Astrocyte (in vitro differentiated cells and primary cell): ENCODE measurements at regions not wholly inside any gene's neighbourhood (a gene's known extent, or its start where the extent isn't known, plus 50 kb on each side); places are given as distances from the start of the nearest gene placed in this dataset.

Experiments used
- EZH2 ChIP-seq: IDR thresholded peaks from 2 replicates; pipeline ENCODE4 v1.6.1; 2012; ENCODE audit warnings: mild to moderate bottlenecking, low read length, inconsistent platforms; ENCODE audit not compliant: insufficient read depth
- TF ChIP-seq, protein P1 (sequence below): IDR thresholded peaks from 2 replicates; pipeline ENCODE4 v1.5.1; 2011; ENCODE audit warnings: low read depth, mild to moderate bottlenecking, inconsistent platforms, low read length, moderate library complexity; ENCODE audit not compliant: insufficient read depth

GRCh38 chr13:24623149-24623665 lies 57.0 kb upstream of the ATP12A start:
- TF ChIP-seq, protein P1, sequence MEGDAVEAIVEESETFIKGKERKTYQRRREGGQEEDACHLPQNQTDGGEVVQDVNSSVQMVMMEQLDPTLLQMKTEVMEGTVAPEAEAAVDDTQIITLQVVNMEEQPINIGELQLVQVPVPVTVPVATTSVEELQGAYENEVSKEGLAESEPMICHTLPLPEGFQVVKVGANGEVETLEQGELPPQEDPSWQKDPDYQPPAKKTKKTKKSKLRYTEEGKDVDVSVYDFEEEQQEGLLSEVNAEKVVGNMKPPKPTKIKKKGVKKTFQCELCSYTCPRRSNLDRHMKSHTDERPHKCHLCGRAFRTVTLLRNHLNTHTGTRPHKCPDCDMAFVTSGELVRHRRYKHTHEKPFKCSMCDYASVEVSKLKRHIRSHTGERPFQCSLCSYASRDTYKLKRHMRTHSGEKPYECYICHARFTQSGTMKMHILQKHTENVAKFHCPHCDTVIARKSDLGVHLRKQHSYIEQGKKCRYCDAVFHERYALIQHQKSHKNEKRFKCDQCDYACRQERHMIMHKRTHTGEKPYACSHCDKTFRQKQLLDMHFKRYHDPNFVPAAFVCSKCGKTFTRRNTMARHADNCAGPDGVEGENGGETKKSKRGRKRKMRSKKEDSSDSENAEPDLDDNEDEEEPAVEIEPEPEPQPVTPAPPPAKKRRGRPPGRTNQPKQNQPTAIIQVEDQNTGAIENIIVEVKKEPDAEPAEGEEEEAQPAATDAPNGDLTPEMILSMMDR = no peak
- TF ChIP-seq EZH2 = no peak
